ENCODE measurements at regions not wholly inside any gene's neighbourhood (a gene's known extent, or its start where the extent isn't known, plus 50 kb on each side); places are given as distances from the start of the nearest gene placed in this dataset.

DNA sequence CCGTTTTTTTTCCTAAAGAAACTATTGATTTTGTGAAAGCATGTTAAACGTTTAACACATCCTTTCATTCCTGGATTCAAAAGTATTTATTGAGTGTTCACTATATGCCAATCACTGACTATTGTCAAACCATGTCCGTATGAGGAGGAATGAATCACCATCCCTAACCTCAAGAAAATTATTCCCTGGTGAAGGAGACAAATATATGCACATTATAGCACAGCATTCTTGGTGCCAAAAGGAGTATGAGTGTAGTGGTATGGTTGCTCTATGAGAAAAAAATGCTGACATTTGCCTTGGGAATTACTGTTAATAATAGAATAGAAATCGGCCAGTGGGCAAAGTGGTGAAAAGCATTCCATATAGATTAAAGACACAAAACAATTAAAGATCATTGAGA is 1390.1 kb downstream of the MRPL39 start:
- TF ChIP-seq POLR2A (IDR thresholded peaks at IDR 0.05): no peak
- TF ChIP-seq, protein P1, sequence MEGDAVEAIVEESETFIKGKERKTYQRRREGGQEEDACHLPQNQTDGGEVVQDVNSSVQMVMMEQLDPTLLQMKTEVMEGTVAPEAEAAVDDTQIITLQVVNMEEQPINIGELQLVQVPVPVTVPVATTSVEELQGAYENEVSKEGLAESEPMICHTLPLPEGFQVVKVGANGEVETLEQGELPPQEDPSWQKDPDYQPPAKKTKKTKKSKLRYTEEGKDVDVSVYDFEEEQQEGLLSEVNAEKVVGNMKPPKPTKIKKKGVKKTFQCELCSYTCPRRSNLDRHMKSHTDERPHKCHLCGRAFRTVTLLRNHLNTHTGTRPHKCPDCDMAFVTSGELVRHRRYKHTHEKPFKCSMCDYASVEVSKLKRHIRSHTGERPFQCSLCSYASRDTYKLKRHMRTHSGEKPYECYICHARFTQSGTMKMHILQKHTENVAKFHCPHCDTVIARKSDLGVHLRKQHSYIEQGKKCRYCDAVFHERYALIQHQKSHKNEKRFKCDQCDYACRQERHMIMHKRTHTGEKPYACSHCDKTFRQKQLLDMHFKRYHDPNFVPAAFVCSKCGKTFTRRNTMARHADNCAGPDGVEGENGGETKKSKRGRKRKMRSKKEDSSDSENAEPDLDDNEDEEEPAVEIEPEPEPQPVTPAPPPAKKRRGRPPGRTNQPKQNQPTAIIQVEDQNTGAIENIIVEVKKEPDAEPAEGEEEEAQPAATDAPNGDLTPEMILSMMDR (IDR thresholded peaks at IDR 0.05): no peak

Data from lower leg skin (tissue), 3 donors.